Type B pancreatic cell (in vitro differentiated cells): ENCODE measurements at regions not wholly inside any gene's neighbourhood (a gene's known extent, or its start where the extent isn't known, plus 50 kb on each side); places are given as distances from the start of the nearest gene placed in this dataset.

Experiments used
- DNase-seq: peaks from one replicate; pipeline ENCODE4 v3.0.0; 2021; ENCODE audit warnings: mixed read lengths; ENCODE audit not compliant: unreplicated experiment; ENCODE audit errors: extremely low spot score
- H3K27ac Mint-ChIP-seq: 2 replicates; pipeline ENCODE4 v1.8.0; 2021; ENCODE audit warnings: mild to moderate bottlenecking, mixed read lengths
- H3K27me3 Mint-ChIP-seq: 2 replicates; pipeline ENCODE4 v1.8.0; 2021; ENCODE audit warnings: mixed read lengths
- H3K36me3 Mint-ChIP-seq: 2 replicates; pipeline ENCODE4 v1.8.0; 2021; ENCODE audit warnings: mixed read lengths
- H3K4me1 Mint-ChIP-seq: one replicate; pipeline ENCODE4 v1.8.0; 2021; ENCODE audit warnings: mixed read lengths; ENCODE audit not compliant: unreplicated experiment
- H3K4me3 Mint-ChIP-seq: 2 replicates; pipeline ENCODE4 v1.8.0; 2021; ENCODE audit warnings: mild to moderate bottlenecking, mixed read lengths
- H3K9me3 Mint-ChIP-seq: 2 replicates; pipeline ENCODE4 v1.8.0; 2021; ENCODE audit warnings: mixed read lengths
- TF ChIP-seq, protein P1 (sequence below): fragments of 200-600 bp; sonication (generic); conservative IDR thresholded peaks from 2 replicates; pipeline ENCODE4 v1.5.0; 2021; ENCODE audit warnings: antibody characterized with exemption, mild to moderate bottlenecking

- no peak overlapping the region for H3K27ac Mint-ChIP-seq
- peaks cover 5% of the 10 kb centered on the region for H3K27me3 Mint-ChIP-seq
- H3K9me3 Mint-ChIP-seq: no peaks in the 10 kb centered on the region
- H3K36me3 Mint-ChIP-seq: no peaks in the 10 kb centered on the region
- H3K4me1 Mint-ChIP-seq: peaks cover 12% of the 10 kb centered on the region
- TF ChIP-seq, protein P1, sequence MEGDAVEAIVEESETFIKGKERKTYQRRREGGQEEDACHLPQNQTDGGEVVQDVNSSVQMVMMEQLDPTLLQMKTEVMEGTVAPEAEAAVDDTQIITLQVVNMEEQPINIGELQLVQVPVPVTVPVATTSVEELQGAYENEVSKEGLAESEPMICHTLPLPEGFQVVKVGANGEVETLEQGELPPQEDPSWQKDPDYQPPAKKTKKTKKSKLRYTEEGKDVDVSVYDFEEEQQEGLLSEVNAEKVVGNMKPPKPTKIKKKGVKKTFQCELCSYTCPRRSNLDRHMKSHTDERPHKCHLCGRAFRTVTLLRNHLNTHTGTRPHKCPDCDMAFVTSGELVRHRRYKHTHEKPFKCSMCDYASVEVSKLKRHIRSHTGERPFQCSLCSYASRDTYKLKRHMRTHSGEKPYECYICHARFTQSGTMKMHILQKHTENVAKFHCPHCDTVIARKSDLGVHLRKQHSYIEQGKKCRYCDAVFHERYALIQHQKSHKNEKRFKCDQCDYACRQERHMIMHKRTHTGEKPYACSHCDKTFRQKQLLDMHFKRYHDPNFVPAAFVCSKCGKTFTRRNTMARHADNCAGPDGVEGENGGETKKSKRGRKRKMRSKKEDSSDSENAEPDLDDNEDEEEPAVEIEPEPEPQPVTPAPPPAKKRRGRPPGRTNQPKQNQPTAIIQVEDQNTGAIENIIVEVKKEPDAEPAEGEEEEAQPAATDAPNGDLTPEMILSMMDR: no peak
- H3K4me3 Mint-ChIP-seq: no peak overlapping the region
- no peak for DNase-seq
Observed at GRCh38 chr21:43282358-43283120, 113.7 kb downstream of the CRYAA start.

GRCh38 chr21:43281661-43282357 lies 113.0 kb downstream of the CRYAA start:
- Mint-ChIP-seq H3K36me3 (no peaks in the 10 kb centered on the region), H3K27ac (no peak overlapping the region), H3K4me1 (peaks cover 6% of the 10 kb centered on the region), H3K4me3 (no peak overlapping the region), H3K9me3 (no peaks in the 10 kb centered on the region), H3K27me3 (peaks cover 5% of the 10 kb centered on the region)
- TF ChIP-seq, protein P1: no peak
- no peak for DNase-seq

GRCh38 chr21:43280949-43281633 lies 112.3 kb downstream of the CRYAA start:
- Mint-ChIP-seq H3K9me3 (no peaks in the 10 kb centered on the region), H3K4me3 (no peak overlapping the region), H3K27ac (no peak overlapping the region), H3K27me3 (peaks cover 5% of the 10 kb centered on the region), H3K36me3 (no peaks in the 10 kb centered on the region), H3K4me1 (peaks cover 6% of the 10 kb centered on the region)
- TF ChIP-seq, protein P1: no peak
- no peak for DNase-seq

GRCh38 chr21:43279578-43279894 lies 110.7 kb downstream of the CRYAA start:
- Mint-ChIP-seq H3K36me3 (no peaks in the 10 kb centered on the region), H3K4me1 (peaks cover 10% of the 10 kb centered on the region), H3K27me3 (peaks cover 8% of the 10 kb centered on the region), H3K27ac (no peak overlapping the region), H3K4me3 (no peak overlapping the region), H3K9me3 (no peaks in the 10 kb centered on the region)
- DNase-seq: no peak
- TF ChIP-seq, protein P1: no peak

DNA sequence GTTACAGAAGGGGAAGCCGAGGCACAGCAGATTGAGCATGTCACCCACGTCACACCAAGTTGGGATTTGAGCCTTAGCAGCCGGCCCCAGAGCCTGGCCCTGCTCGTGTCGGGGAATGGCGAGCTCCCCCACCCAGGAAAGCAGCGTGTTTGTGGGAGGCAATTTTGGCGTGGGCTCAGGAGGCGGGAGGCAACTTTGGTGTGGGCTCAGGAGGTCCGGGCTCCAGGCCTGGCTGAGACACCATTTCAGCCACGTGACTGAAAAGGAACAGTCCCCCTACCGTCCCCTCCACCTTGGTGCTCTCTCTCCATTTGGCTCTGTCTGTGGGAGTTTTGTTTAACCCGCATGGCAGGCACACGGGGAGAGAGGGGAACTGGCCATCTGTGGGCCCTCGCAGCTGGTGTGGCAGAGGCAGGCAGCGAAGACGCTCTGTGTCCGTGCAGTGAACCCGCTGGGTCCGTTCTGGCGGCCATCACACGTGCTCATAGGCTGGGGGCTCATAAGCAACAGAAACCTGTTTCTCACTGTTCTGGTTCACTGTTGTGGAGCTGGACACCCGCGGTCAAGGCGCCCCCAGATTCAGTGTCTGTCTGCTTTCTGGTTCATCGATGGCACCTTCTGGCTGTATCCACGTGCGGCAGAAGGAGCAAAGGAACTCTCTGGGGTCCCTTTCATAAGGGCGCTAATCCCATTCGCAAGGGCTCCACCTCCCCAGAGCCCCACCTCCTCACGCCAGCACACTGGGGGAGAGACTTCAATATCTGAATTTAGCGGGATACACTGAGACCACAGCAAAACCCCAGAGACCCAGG lies 110.2 kb downstream of the CRYAA start:
- H3K27ac Mint-ChIP-seq: no peak overlapping the region
- H3K4me1 Mint-ChIP-seq: peaks cover 10% of the 10 kb centered on the region
- H3K36me3 Mint-ChIP-seq: no peaks in the 10 kb centered on the region
- DNase-seq: no peak
- no peaks in the 10 kb centered on the region for H3K9me3 Mint-ChIP-seq
- no peak overlapping the region for H3K4me3 Mint-ChIP-seq
- TF ChIP-seq, protein P1: no peak
- peaks cover 8% of the 10 kb centered on the region for H3K27me3 Mint-ChIP-seq
